ENCODE measurements at regions not wholly inside any gene's neighbourhood (a gene's known extent, or its start where the extent isn't known, plus 50 kb on each side); places are given as distances from the start of the nearest gene placed in this dataset.

DNA sequence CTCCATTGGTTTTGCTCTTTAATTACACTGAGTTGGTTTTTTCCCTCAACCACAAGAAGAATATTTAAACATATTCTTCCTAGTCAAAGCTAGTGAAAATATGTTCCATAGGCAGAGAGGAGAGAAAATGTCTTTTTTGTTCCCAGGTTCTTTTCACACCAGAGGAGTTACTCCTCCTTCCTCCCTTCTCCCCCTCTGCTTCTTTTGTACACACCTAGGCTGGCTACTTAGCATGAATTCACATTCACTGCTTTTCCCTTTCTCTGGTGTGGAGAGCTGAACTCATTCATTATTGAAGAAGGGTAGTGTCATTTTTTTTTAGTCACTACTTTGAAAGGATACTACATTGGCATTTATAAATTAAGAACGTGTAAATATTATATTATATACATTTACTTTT, 56.6 kb upstream of the UGP2 start:
- no peak for DNase-seq

GRCh38 chr2:63786471-63786870, 55.2 kb upstream of the UGP2 start:
- DNase-seq, result no peak

GRCh38 chr2:63788071-63788470, 53.6 kb upstream of the UGP2 start:
- no peak for DNase-seq

- no peak for DNase-seq
Measured at GRCh38 chr2:63789338-63790020, 52.2 kb upstream of the UGP2 start.

DNA sequence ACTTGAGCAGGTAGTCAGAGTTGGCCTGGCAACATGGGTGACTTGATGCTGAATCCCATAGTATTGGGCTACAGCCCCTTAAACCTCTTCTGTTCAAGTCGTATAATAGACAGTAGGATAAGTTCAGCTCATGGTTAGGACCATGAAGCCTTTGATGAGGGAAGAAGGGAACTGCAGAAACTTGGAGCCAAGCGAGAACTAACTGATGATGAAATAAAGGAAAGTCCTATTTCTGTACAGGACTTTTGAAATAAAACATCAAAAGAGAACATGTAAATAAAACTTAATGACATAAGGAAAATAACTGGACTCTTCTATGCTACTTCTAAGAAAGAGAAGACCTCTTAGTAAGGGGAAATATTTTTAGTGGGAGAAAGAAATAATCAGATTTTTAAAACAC, 51.2 kb upstream of the UGP2 start:
- no peak for DNase-seq

DNA sequence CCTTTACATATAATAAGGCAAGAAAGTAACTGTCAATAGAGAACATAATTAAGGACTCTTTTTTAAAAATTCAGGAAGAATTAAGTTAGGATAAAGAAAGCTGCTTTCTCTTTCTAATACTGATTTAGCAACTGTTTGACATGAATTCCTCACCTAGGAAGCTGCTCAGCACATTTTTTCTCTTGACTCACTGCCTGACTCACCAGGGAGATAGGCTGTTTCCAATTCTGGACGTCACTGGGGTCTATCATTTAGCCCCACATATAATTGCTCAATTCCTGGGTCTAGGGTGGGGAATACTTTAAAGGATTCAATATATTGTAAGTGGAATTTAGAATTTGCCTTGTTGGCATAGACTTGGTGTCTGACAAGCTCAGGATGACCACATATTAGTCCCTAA, 50.8 kb upstream of the UGP2 start:
- DNase-seq, result no peak

DNA sequence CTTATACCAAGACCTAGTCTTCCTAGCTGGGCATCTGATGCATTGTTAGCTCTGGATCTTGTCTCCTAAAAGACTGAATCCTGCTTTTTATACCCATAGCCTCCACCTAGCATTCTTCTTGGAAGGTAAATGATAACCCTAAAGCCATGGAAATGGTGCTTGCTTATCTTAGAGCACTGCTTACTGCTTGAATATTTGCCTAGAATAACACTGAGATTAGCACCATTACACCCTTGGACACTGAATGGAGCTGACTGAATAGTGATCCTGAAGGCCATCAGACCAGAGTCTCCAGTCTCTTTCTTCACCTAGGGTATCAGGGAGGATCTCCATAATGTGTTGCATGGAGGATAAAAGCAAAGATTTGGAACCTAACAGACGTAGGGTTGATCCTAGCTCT, 50.3 kb upstream of the UGP2 start:
- DNase-seq, result no peak

Data from activated CD4-positive, alpha-beta T cell treated with anti-CD3 and anti-CD28 coated beads, Interleukin-2, amount 50 U/mL, for 4 hours (primary cell).